H9 (cell line): ENCODE measurements at regions not wholly inside any gene's neighbourhood (a gene's known extent, or its start where the extent isn't known, plus 50 kb on each side); places are given as distances from the start of the nearest gene placed in this dataset.

ENCODE experiments used
- DNase-seq: peaks from one replicate; pipeline ENCODE4 v3.0.0-alpha.2; 2017
- H2AFZ ChIP-seq: one replicate; pipeline ENCODE4 v1.6.1; 2013; ENCODE audit warnings: mild to moderate bottlenecking, low read length, control low read depth, moderate library complexity
- H2AK5ac ChIP-seq: 2 replicates; pipeline ENCODE4 v1.6.1; 2013; ENCODE audit warnings: low read length, control low read depth, mixed read lengths; ENCODE audit not compliant: insufficient read length
- H2BK120ac ChIP-seq: one replicate; pipeline ENCODE4 v1.6.1; 2013; ENCODE audit warnings: low read depth, mild to moderate bottlenecking, low read length, control low read depth, inconsistent platforms; ENCODE audit not compliant: poor library complexity, severe bottlenecking
- H2BK12ac ChIP-seq: 2 replicates; pipeline ENCODE4 v1.6.1; 2013; ENCODE audit warnings: low read length, control low read depth, mixed read lengths, low read depth; ENCODE audit not compliant: insufficient read length
- H2BK15ac ChIP-seq: 2 replicates; pipeline ENCODE4 v1.6.1; 2013; ENCODE audit warnings: low read depth, low read length, control low read depth
- H2BK20ac ChIP-seq: one replicate; pipeline ENCODE4 v1.6.1; 2013; ENCODE audit warnings: low read depth, mild to moderate bottlenecking, low read length, control low read depth, inconsistent platforms; ENCODE audit not compliant: poor library complexity, severe bottlenecking
- H2BK5ac ChIP-seq: 2 replicates; pipeline ENCODE4 v1.6.1; 2013; ENCODE audit warnings: low read length, control low read depth, mixed read lengths; ENCODE audit not compliant: insufficient read length
- H3K14ac ChIP-seq: 2 replicates; pipeline ENCODE4 v1.6.1; 2013; ENCODE audit warnings: low read length, control low read depth; ENCODE audit not compliant: insufficient read depth
- H3K18ac ChIP-seq: 2 replicates; pipeline ENCODE4 v1.6.1; 2013; ENCODE audit warnings: low read depth, mild to moderate bottlenecking, mixed read lengths, low read length, control low read depth; ENCODE audit not compliant: insufficient read length
- H3K23ac ChIP-seq: 2 replicates; pipeline ENCODE4 v1.6.1; 2013; ENCODE audit warnings: low read length, control low read depth, mixed read lengths, low read depth; ENCODE audit not compliant: insufficient read length
- H3K23me2 ChIP-seq: 2 replicates; pipeline ENCODE4 v1.6.1; 2013; ENCODE audit warnings: low read depth, mild to moderate bottlenecking, mixed read lengths, low read length, control low read depth; ENCODE audit not compliant: insufficient read length, poor library complexity, severe bottlenecking
- H3K27ac ChIP-seq: 2 replicates; pipeline ENCODE4 v1.5.1; 2013; ENCODE audit warnings: low read length, control low read depth, mixed read lengths, low read depth; ENCODE audit not compliant: insufficient read length
- H3K27me3 ChIP-seq: 2 replicates; pipeline ENCODE4 v1.6.1; 2013; ENCODE audit warnings: low read length, control low read depth, inconsistent platforms; ENCODE audit not compliant: insufficient read depth
- H3K4ac ChIP-seq: 2 replicates; pipeline ENCODE4 v1.6.1; 2013; ENCODE audit warnings: low read depth, mild to moderate bottlenecking, control low read depth, inconsistent platforms, low read length, moderate library complexity
- H3K4me1 ChIP-seq: 2 replicates; pipeline ENCODE4 v1.6.1; 2013; ENCODE audit warnings: low read length, control low read depth, inconsistent platforms; ENCODE audit not compliant: insufficient read depth
- H3K4me2 ChIP-seq: 2 replicates; pipeline ENCODE4 v1.6.1; 2013; ENCODE audit warnings: low read length, control low read depth, mixed read lengths; ENCODE audit not compliant: insufficient read length, insufficient read depth
- H3K56ac ChIP-seq: 2 replicates; pipeline ENCODE4 v1.6.1; 2013; ENCODE audit warnings: low read depth, mild to moderate bottlenecking, mixed read lengths, low read length, control low read depth; ENCODE audit not compliant: insufficient read length
- H3K79me1 ChIP-seq: 2 replicates; pipeline ENCODE4 v1.6.1; 2013; ENCODE audit warnings: low read depth, mild to moderate bottlenecking, moderate library complexity, low read length, control low read depth, inconsistent platforms; ENCODE audit not compliant: insufficient read depth, poor library complexity, severe bottlenecking
- H3K79me2 ChIP-seq: 2 replicates; pipeline ENCODE4 v1.6.1; 2013; ENCODE audit warnings: low read length, control low read depth, inconsistent platforms; ENCODE audit not compliant: insufficient read depth
- H3K9ac ChIP-seq: 2 replicates; pipeline ENCODE4 v1.6.1; 2013; ENCODE audit warnings: low read length, control low read depth, mixed read lengths; ENCODE audit not compliant: insufficient read length; ENCODE audit errors: extremely low read depth
- H3K9me3 ChIP-seq: one replicate; pipeline ENCODE4 v1.6.1; 2013; ENCODE audit warnings: low read depth, low read length, inconsistent platforms; ENCODE audit not compliant: control insufficient read depth
- H3T11ph ChIP-seq: one replicate; pipeline ENCODE4 v1.6.1; 2013; ENCODE audit warnings: mild to moderate bottlenecking, low read length, control low read depth, inconsistent platforms
- H4K20me1 ChIP-seq: one replicate; pipeline ENCODE4 v1.6.1; 2013; ENCODE audit not compliant: control insufficient read depth, insufficient read length, insufficient read depth
- H4K5ac ChIP-seq: 2 replicates; pipeline ENCODE4 v1.6.1; 2013; ENCODE audit warnings: low read depth, mild to moderate bottlenecking, mixed read lengths, low read length, control low read depth; ENCODE audit not compliant: insufficient read length
- H4K8ac ChIP-seq: replicated peaks from 2 replicates; pipeline ENCODE4 v1.6.1; 2013; ENCODE audit warnings: low read length, control low read depth, mixed read lengths, low read depth; ENCODE audit not compliant: insufficient read length
- H4K91ac ChIP-seq: 2 replicates; pipeline ENCODE4 v1.6.1; 2013; ENCODE audit warnings: low read depth, mild to moderate bottlenecking, moderate library complexity, mixed read lengths, low read length, control low read depth; ENCODE audit not compliant: insufficient read length
- H3K27ac Mint-ChIP-seq, 3 experiments: 2 replicates in 2 of 3; 3 replicates in 1 of 3; pipeline ENCODE4 v1.8.0; 2020 to 2021; ENCODE audit warnings: mixed read lengths in 3 of 3, mild to moderate bottlenecking in 1 of 3, moderate library complexity in 1 of 3
- H3K27me3 Mint-ChIP-seq: 2 replicates; pipeline ENCODE4 v1.8.0; 2021; ENCODE audit warnings: low read depth, mild to moderate bottlenecking, moderate library complexity, mixed read lengths
- H3K36me3 Mint-ChIP-seq, 3 experiments: 2 replicates in 2 of 3; 3 replicates in 1 of 3; pipeline ENCODE4 v1.8.0; 2020 to 2021; ENCODE audit warnings: low read depth in 3 of 3, mixed read lengths in 3 of 3; ENCODE audit not compliant: insufficient read depth in 1 of 3
- H3K4me1 Mint-ChIP-seq, 2 experiments: 2 replicates each; pipeline ENCODE4 v1.8.0; 2020; ENCODE audit warnings: mixed read lengths in 2 of 2
- H3K4me3 Mint-ChIP-seq, 2 experiments: 2 replicates in 1 of 2; 3 replicates in 1 of 2; pipeline ENCODE4 v1.8.0; 2020 to 2021; ENCODE audit warnings: mild to moderate bottlenecking in 2 of 2, mixed read lengths in 2 of 2, moderate library complexity in 1 of 2
- H3K9me3 Mint-ChIP-seq, 2 experiments: 2 replicates in 1 of 2; 3 replicates in 1 of 2; pipeline ENCODE4 v1.8.0; 2020; ENCODE audit warnings: mild to moderate bottlenecking in 2 of 2, mixed read lengths in 2 of 2, moderate library complexity in 1 of 2
- CTCF ChIP-seq: fragments of 200-600 bp; sonication (generic); conservative IDR thresholded peaks from 3 replicates; pipeline ENCODE4 v1.8.0; 2021; ENCODE audit warnings: antibody characterized with exemption, mild to moderate bottlenecking
- WGBS: extraction: QIAGEN DNeasy Blood & Tissue Kit; methylation state at CpG from one replicate; pipeline ENCODE4 v1.1.7; 2013; ENCODE audit warnings: missing lambda C conversion rate, low lambda C conversion rate, mixed read lengths; ENCODE audit not compliant: insufficient read length; ENCODE audit errors: extremely low coverage; 5-methylcytosine and 5-hydroxymethylcytosine counted together

GRCh38 chr19:34595683-34596082 is 81.3 kb downstream of the SCGB2B2 start:
- Histone ChIP-seq H3K4ac (no peak overlapping the region), H3K14ac (no peak overlapping the region), H2AK5ac (no peak overlapping the region), H3K18ac (no peak overlapping the region), H3K4me2 (no peak overlapping the region), H3K27me3 (no peaks in the 10 kb centered on the region), H2BK120ac (no peak overlapping the region), H2BK20ac (no peak overlapping the region), H3K23me2 (no peaks in the 10 kb centered on the region), H3K79me2 (no peaks in the 10 kb centered on the region), H3K23ac (no peak overlapping the region), H3K27ac (no peak overlapping the region), H3K56ac (no peak overlapping the region), H4K20me1 (no peaks in the 10 kb centered on the region), H4K91ac (no peak overlapping the region), H4K8ac (no peak overlapping the region), H4K5ac (no peak overlapping the region), H3T11ph (no peak overlapping the region), H3K9ac (no peak overlapping the region), H2BK12ac (no peak overlapping the region), H3K9me3 (no peaks in the 10 kb centered on the region), H2BK15ac (no peak overlapping the region), H2AFZ (no peak overlapping the region), H2BK5ac (no peak overlapping the region), H3K79me1 (no peaks in the 10 kb centered on the region), H3K4me1 (no peaks in the 10 kb centered on the region)
- Mint-ChIP-seq H3K36me3 (peaks cover 3 to 9% (median 5%) of the 10 kb centered on the region in 3 experiments; a peak in 6 of 7 replicates), H3K4me1 (no peaks in the 10 kb centered on the region), H3K9me3 (peaks cover 27 to 94% of the 10 kb centered on the region in 2 experiments), H3K27ac (no peak overlapping the region), H3K4me3 (no peak overlapping the region), H3K27me3 (peaks cover 14% of the 10 kb centered on the region)
- no CpG with 5 or more reads among the region's 10 CpGs for WGBS
- DNase-seq, result no peak
- no peak for TF ChIP-seq CTCF
